IPS DF 4.7 (cell line): ENCODE measurements at regions not wholly inside any gene's neighbourhood (a gene's known extent, or its start where the extent isn't known, plus 50 kb on each side); places are given as distances from the start of the nearest gene placed in this dataset.

Experiments
- DNase-seq: peaks from one replicate; pipeline ENCODE4 v3.0.0-alpha.2; 2013; ENCODE audit warnings: low spot score; ENCODE audit errors: extremely low read depth

DNA sequence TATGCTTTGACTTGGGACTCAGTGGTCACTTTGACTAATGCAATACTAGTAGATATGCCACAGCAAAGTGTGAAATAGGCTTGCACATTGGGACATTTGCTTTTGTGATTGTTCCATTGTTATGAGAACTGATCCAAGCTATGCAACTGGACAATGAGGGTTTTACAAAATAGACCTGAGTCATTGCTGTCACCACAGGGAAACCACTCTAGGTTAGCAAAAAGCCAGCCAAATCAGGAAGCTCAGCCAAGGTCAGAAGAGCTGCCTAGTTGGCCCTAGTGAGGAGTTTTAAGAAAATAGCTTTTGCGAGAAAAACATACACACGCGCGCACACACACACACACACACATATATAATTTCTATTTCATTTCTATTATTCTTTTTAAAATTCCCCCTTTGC, 452.4 kb upstream of the CDH7 start:
- DNase-seq, result no peak

DNA sequence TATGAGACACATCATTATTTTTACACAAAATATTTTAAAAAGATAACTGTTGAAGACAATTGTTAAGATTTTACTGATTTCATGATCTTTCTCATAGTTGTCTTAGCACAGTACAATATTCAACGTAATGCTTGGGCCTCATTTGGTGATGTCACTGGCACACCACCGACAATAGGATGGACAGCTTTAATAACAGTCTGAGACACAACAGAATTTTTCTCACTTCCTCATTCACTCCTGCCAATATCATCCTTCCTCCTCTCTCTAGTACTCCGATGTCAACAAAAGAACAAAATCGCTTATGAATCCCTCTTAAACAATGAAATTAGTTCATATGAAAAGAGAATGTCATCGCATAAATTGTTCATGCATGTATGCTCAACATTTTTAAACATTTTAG, 461.9 kb upstream of the CDH7 start:
- no peak for DNase-seq

DNA sequence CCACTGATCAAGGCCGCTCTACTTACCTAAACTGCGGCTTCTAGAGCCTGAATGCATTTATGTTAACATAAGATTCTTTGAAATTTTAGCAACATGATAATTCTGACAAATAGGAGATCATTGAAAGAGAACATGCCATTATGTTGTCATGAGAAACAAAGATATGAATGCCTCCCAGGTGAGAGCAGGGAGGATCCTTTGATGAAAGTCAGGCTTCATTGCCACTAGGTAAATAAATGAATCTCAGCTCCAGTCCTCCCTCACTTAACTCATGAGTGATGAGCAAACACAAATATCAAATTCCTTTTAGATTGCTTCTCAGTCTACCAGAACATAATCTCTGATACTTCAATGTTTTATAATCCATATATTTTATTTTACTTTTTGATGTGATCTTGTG, 463.2 kb upstream of the CDH7 start:
- DNase-seq, result no peak

DNA sequence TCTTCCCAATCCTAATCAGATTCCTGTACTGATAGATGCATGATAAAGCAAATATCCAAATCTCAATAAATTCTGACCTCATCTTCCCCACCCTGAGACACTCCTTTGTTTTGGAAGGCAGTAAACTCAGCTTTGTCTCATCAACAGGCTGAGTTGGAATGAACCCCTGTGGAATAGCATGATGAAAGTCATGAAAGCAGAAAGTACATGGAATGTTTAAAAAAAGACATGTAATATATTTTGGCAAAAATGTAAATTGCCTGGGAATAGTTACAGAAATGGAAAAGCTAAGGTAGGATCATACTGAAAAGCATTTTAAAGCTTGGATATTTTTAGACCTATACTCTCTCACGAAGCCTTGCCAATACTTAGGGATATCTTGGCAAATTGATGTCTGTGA, 468.7 kb upstream of the CDH7 start:
- no peak for DNase-seq

DNA sequence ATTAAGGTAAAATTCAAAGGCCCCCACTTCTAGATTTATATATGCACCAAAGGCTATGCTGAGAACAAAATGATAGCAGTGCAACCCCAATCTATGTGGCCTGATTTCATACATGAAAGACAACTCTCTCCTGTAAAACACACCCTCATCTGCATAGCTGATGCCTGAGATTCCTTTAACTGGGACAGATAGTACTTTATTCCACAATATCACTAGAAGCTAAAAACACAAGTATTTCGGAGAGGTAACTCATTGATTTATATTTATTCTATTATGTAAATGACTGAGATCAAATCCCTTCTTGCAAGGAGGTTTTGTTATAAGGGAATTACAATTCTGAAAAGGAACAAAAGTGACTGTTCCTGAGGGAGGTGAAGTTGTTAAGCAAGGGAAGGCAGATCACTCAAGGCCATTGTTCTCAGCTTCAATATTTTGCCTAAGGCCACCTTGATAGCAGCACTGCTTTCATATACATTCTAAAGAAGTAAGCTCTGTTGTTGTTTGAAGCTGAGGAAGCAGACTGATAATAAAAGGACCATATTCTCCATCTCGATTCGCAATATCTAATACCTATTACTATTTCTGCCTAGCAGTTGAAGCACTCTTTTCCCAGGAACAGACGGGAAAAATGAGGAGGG, 471.0 kb upstream of the CDH7 start:
- no peak for DNase-seq

DNA sequence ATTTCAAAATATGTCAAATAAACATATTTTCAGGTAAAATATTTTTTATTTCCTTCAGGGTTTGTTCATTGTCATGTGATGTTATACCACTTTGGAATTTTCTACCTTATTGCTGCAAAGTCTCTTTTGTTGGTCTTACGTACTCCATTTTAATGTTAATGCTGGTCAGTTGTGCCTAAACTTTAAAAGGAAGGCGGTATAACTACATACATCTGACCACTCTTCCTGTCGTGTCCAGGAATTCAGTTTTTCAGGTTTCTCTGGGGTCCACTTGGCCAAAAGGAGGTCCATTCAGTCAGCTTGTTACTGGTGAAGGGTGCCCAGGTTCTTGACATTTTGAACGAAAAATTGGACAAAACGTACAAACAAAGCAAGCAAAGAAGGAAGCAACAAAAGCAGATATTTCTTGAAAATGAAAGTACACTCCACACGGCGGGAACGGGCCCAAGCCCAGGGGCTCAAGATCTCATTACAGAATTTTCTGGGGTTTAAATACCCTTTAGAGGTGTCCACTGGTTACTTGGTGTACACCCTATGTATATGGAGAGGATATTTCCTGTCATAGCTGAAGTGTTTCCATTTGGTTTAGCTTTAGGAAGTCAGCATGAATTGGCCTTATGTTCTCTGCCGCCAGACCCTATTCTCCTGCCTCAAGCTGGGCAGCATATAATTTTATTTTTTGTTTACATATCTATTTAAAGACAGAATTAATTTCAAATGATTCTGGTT, 471.7 kb upstream of the CDH7 start:
- no peak for DNase-seq

DNA sequence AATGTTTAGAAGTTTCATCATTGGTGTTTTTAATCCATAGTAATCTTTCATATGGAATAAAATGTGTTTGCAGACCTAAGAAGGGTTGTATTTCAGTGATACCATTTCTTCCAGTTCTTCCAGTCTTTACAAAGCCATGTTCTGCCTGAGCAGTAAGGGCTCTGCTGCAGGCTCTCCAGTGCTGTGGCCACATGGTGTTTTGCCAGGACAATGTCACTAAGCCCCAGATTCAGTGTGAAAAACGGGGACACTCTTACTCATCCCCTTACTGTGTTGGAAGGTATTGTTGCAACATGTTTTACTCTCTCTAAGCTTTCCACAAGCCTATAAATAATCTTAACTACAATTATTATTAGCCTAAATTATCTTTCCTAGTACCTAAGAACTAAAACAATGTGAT, 481.4 kb upstream of the CDH7 start:
- no peak for DNase-seq

DNA sequence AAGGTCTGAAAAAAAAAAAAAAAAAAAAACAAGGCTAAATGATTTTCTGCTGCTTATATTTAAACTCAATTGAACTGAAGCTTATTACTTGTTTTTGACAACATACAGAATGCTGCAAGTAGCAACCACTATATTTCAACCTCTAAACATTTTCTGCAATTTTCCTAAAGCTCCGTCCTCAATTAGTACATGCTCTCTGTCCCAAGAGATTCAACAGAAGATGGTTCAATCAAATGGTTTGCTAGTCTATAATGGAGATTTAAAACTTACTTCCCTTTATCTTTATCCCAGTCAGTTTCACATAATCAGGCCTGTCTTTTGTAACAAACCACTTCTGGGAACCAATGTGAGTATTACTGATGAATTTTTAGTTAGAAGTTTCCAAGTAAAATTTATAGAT, 485.1 kb upstream of the CDH7 start:
- no peak for DNase-seq

DNA sequence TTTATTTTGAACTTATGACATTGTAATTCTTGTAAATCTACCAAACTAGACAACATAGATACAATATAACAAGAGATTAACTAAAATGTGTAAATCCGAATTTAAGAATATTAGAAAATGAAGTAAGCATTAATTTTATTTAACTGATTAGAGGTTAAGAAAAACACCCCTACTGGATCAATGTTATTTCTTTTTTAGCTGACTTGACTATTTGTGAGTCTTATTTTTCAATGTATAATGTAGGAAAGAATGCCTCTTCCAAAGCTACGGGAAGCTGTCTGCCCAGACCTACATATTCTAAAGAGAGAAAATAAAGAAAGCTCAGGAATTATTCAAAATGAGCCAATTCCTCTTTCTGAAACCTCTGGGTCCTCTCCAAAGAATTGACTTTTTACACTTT, 490.8 kb upstream of the CDH7 start:
- DNase-seq, result no peak

DNA sequence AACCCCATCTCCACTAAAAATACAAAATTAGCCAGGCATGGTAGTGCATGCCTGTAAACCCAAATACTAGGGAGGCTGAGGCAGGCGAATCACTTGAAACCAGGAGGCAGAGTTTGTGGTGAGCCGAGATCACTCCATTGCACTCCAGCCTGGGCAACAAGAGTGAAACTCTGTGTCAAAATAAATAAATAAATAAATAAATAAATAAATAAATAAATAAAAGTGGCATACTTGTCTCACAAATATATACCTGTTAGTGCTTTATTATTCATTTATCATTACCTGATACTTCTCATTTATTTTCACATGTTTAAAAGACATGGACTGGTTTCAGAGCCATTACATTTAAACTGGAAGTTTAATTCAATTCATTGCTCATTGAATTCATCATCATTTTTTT, 491.4 kb upstream of the CDH7 start:
- DNase-seq, result no peak

DNA sequence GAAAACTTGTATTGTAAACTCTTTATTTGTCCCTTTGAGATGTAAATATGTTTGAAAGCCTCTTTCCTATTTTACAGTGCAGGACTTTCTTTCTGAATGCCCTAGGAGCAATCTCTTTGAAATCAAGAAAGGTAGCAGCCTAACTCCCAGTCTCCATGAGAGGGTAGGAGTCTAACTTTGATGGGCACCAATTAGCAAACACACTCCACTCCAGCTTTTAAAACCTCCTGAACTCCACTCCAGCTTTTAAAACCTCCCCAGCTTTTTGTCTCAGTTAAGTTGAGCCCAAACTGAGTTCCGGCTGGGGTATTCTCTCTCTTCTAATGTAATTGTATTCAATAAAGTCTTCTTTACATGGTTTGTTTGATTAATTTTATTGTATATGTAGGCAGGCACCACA, 493.7 kb upstream of the CDH7 start:
- peak; percentile 19 for DNase-seq

DNA sequence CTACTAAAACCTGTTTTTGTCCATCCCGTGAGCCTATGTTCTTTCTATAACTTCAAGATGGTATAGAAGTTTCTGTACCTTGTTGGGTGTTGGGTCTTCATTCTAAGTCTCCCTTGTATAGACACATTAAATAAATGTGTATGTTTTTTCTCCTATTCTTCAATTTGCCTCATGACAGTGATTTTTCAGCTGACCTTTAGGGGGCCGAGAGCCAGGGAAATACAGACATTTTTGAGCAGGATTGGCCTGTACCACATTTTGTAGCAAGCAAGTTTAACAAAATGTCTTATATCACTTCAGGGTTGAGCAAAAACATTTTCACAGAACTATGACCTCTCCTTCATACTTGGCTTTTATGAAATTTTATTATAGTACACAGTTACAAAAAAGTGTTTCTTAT, 495.4 kb upstream of the CDH7 start:
- DNase-seq, result no peak

DNA sequence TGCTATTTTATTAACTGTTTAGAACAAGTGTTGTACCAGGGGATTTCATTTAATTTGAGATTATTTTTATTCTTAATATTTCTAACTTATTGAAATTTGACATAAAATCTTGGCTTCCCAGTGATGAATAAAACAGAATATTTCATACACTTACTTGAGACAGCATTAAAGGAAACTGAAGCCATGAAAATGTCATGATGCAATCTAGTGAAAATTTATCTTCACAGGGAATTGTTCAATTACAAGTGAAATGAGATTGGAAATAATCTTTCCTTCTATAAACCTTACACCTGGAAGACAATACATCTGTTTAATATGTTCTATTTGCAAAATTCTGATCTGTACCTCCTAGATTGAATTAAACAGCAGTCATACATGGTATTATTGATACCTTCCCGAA, 511.0 kb upstream of the CDH7 start:
- DNase-seq, result no peak

DNA sequence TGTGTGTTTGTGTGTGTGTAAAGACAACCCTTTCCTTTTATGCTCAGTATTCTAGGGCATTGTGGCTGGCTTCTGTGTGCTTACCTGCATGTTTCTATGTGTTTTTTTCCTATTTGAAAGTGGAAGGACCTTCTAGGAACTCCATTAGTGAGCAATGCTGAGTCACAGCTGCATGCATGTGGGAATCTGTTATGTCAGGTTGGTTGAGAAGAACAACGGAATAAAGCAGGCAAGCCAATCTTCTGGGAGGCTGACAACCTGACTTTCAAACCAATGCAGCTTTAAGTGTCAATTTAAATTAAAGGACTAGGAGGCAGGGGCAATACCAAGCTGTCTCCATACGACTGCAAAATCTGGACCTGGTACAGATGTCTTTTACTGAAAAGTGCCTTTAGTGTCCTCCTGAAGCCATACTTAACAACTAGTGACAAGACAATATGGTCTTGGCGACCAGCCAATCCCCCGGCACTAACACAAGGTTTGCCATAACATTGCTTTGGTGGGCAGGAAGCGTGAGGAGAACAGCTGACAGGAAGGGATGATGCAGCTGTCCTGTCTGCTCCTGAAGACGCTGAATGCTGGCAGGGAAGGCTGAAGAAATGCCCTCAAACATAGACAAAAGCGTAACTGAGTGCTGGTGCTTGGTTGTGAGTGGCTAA, 514.7 kb upstream of the CDH7 start:
- DNase-seq, result no peak

DNA sequence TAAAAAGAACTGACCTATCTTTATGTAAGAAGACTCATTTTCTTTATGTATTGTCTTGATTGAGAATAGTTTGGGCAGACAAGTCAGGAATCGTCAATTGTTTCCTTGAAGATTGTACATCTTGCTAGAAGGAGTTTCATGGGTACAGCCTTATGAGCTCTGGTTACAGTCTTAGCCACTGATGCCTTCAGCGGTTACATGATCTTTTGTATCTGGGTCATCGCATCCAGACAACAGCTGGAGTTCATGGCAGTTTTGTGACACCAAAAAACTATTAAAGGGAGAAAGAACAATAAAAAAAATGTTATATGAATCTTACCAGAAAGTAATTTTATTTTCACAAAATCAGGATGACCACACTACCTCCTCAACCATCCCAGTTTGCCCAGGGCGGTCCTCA, 520.5 kb upstream of the CDH7 start:
- DNase-seq, result no peak

DNA sequence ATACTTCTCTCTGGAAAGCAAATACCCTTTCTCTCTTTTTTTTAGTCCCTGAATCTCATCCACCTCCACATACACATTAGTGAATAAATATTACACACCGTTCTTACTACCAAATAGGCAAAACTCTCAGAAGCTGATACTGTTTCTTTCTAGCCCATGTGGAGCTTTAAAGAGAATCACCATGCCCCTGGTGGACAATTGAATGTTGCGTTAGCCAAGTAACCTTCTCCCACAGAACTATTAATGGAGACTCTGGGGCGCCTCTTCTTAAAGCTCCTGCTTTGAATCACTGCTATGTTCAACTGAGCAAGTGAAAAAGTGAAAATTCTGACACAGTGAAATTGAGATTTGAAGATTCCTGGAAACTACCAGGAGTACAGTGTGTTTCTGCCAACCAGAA, 522.8 kb upstream of the CDH7 start:
- no peak for DNase-seq

DNA sequence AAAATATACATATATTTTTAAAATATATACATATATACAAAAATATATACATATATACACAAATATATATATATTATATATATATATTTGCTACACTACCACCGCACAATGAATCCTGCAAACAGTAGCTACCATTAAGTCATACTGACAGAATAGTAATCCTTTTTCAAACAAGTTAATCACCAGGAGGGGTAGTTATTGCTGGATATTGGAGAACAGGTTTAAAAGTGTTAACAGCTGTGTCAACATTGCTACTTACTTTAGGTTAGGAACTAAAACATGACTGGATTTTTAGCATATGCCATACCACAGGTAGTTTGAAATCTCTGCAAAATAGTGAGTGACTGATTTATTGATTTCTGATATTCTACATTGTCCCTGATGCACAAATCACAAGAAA, 529.1 kb upstream of the CDH7 start:
- DNase-seq, result no peak

DNA sequence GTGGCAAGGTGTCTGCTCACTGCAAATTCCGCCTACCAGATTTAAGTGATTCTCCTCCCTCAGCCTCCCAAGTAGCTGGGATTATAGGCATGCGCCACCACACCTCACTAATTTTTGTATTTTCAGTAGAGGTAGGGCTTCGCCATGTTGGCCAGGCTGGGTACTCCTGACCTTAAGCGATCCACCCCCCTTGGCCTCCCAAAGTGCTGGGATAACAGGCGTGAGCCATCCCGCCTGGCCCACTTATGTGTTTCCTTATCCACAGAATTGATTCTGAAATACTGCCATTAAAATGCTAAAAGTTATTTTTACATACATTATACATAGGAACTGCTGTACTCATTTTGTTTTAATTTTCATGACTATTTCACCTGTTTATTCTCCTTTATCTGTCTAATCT, 529.7 kb upstream of the CDH7 start:
- no peak for DNase-seq

DNA sequence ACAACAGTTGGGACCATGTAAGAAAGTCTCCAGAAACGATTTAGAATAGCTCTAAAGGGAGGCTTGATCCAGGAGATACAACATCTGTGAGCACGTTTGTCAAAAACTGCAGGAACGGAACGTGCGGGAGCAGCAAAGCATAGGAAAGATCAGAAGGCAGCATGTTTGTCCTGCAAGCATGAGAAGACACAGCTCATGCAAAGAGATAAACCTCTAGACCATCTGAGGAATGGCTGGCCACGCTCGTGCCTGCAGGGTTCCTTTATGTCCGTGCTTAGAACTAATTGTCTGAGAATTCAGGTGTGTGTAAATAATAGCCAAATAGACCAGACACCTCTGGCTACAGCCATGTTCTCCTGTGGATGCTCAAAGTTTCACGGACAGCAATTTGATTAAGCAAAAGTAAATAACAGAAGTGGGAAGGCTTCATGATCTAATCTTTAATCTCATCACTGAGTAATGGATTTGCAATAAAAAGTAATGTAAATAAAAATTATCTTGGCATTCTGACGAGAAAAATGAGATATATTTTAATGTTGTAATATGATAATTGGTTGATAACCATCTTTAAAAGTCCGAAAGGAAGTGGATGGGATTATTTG, 534.8 kb upstream of the CDH7 start:
- no peak for DNase-seq

DNA sequence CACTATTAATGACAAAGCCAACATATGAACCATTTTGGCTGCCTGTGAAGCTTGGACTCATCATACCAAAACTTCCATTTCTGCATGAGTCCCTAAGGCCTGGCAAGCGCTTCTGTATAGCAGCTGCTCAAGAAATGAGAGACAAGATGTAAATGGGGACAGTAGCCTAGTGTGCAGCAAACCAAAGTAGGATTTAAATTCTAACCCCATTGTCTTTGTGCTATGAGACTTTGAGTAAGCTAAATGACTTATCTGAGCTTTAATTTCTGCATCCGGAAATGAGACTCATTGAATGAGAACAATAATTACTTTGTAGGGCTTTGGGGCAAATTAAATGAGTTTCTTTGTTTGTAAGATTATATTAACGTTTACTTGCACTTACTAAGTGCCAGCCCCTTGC, 536.4 kb upstream of the CDH7 start:
- DNase-seq, result no peak

DNA sequence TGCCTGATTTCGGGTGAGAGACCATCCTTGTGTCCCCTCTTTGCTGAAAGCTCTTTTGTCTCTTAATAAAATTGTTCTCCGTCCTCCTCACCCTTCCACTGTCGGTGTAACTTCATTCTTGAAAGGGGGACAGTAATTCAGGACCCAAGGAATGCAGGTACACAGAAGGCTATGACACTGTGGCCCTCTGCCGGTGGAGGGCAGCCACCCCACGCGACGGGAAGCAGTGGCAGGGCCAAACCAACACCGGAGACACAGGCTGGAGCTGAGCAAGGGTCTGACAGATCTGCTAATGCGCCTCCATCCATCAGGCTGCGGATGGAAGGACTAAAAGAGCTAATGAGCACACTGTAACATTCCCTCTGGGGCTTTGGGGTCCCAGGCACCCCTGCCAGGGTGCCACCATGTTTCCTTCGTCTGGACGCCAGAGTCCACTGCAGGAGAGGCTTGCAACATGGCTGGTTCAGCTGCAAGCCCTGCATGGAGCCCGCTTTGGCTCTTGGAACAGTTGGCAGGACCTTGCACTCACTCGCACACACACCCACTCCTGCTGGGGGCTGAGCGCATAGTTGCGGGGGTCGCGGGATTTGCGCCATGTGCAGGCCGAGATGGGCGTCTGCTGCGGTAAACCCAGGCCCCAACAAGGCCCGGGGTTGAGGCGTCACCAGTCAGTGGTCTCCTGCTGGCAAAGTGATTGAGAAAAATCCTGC, 544.1 kb upstream of the CDH7 start:
- peak; percentile 16 for DNase-seq

DNA sequence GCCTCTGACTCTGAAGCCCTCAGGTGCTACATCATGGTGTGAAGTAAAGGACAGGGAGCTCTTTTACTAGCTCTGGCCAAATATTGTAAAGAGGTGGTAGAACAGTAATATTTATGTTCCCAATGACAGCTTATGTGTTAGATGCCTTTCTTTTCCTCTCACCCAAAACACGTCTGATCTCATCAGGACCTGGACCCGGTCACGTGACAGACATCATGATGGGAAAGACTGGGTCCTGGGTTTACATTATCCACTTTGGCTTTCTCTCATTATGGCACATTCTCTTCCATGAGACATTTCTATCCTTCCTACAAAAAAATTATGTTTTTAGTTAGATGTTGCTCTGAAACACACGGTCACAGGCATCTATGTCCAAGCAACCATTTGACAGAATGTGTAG, 548.7 kb upstream of the CDH7 start:
- DNase-seq, result no peak
